Non-pigmented ciliary epithelial cell (primary cell): ENCODE measurements at regions not wholly inside any gene's neighbourhood (a gene's known extent, or its start where the extent isn't known, plus 50 kb on each side); places are given as distances from the start of the nearest gene placed in this dataset.
"Not testable (repeated sequence)": the region's sequence is repeated elsewhere in the genome, so short reads cannot be mapped to it uniquely, and the experiment has no call there.

Source experiments
- DNase-seq: peaks from one replicate; pipeline ENCODE4 v3.0.0-alpha.2; 2010; ENCODE audit warnings: low read depth

DNA sequence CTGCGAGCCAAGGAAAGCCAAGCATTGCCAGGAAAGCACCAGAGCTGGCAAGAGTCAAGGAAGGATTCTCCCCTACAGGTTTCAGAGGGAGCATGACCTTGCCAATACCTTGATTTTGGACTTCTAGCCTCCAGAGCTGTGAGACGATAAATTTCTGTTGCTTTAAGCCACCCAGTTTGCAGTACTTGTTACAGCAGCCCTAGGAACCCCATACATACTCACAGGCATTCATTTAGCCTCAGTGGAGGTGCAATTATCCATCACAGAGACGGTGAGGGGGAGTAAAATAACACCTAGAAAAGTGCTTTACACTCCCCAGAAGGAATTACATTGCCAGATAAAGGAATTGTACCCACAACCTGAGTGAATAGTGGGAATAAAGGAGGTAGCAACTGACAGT lies 167.4 kb upstream of the NFIA start:
- DNase-seq = no peak

- DNase-seq = not testable (repeated sequence)
Measured at GRCh38 chr1:60913708-60914107, 168.7 kb upstream of the NFIA start.

GRCh38 chr1:60913039-60913438 lies 169.3 kb upstream of the NFIA start:
- DNase-seq = no peak

GRCh38 chr1:60911966-60912697 lies 170.2 kb upstream of the NFIA start:
- no peak for DNase-seq

- DNase-seq = no peak
Measured at GRCh38 chr1:60908159-60908558, 174.2 kb upstream of the NFIA start.

- no peak for DNase-seq
Measured at GRCh38 chr1:60906526-60906925, 175.8 kb upstream of the NFIA start.

DNA sequence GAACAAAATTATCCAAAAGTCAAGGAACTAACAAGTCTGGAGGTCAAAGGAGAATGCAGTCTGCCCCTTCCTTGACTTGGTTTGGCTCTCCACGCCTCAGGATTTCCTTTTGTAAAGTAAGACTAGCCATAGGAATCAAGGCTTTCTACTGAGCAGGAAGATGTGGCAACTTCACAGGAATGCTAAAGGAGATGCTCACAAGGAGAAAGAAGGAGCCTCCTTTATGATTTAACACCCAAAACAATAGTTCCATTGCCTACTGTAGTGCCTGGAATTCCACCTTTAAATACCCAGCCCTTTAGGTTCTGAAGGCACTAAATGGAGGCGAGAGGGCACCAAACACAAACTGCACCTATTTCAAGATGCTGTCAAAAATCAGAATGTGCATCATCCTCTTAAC lies 176.3 kb upstream of the NFIA start:
- no peak for DNase-seq

DNA sequence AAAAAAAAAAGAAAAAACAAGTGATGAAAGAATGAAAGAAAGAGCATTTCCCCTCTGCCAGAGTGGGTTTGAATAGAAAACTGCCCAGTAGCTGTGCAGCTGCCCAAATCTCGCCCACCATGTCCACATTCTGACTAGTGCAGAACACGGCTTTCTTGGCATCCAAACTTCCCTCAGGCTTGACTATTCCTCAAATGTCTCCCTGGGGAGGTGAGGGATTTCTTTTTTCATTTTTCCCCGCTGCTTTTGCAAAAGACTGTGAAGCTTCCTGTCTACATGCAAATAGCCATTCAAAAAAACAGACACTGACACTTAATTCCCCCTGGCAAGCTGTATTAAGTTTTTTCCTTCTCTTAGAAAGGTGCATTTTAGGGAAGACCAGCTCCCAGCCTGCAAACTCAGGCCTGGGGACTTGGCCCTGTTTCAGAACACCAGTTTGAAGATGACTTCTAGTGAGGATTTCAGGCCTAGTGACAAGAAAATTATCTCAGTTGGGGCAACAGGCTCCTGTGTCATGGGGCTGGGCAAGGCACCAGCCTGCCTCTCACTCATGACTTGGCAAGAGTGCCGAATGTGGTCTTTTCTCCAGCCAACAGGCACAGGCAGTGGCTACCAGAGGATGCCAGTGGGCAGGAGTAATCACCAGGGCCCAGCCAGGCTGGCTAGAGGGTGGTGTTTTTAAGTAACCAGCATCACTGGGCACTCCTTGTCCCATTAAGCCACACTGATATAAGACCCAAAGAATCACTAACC lies 178.1 kb upstream of the NFIA start:
- DNase-seq = no peak

GRCh38 chr1:60903591-60903990 lies 178.8 kb upstream of the NFIA start:
- no peak for DNase-seq

- no peak for DNase-seq
Measured at GRCh38 chr1:60899464-60899863, 182.9 kb upstream of the NFIA start.

DNA sequence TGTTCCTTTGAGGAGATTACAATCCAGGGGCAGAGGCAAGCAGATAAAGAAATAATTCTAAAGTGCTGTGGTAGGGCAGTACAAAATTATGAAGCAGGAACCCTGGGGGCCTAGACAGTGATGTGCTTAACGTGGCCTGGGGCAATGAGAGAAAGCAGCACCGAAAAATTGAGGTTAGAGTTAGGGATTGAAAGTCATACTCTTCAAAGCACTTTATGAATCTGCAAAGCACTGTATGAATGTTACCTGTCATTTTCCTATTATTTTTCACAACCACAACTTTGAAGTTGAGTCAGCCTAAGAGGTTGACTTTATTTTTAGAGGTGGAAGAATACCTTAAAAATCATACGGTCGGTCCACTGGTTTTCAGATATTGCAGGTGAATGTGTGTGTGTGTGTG lies 183.4 kb upstream of the NFIA start:
- no peak for DNase-seq

DNA sequence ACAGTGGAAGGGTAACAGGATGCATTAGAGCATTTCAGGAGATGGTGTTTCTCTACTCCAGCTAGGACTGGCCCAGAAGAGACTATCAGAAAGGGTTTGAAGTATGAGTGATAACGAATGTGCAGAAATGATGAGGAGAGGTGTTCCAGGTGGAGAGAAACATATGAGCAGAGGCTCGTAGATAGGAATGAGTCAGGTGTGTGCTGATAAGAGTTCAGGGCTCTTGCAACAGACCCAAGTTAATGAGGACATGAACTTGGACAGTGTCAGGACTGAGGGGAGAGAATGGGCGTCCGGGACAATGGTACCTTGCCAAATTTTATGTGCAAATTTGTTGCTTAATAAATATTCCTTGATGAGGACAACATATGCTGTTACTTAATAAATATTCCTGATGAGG lies 183.9 kb upstream of the NFIA start:
- no peak for DNase-seq

DNA sequence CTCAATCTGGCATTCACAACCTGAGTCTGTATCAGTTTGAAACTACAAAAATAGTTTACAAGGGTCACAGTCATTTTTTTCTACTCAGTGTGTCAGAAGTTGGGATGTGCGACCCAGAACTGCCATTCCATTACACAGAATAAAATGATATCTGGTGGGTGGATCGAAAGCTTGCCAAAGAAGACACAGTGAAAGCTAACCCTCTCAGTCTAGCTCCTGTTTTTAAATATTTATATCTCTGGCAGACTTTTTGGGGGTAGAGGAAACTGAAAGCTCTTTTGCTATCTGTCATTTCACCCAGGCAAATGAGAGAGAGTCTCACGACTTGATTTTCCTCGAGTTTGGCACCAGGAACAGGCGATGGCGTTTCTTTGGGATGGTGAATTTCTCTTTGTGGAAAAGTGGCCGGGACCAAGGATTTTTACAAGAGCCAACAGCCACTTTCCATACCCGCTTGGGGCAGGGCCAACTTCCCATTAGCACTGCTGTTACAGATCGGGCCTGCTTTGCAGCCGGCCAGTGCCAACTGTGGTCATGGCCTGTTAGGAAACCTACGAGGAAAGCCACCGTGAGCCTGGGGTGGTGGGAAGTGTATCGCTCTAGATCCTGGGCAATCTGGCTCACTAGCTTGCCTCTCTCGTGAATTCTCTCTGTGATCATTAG lies 185.5 kb upstream of the NFIA start:
- DNase-seq = no peak

DNA sequence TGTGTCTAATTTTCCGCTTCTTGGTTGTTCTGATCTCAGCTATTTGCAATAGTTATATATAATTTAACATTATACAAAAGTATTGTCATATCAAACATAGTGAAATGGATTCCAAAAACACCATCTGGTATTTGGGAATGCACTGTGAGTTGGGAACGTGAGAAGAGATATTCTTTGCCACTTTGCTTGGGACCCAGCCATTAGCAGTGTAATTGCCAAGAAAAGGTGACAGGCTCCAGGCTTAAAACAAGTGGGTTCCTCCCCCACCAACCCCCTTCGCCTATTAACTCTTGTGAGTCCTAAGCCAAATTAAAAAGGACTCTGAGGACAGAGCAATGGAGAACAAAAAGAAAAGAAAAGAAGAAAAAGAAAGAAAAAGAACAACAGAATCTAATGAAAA lies 186.7 kb upstream of the NFIA start:
- DNase-seq = no peak

DNA sequence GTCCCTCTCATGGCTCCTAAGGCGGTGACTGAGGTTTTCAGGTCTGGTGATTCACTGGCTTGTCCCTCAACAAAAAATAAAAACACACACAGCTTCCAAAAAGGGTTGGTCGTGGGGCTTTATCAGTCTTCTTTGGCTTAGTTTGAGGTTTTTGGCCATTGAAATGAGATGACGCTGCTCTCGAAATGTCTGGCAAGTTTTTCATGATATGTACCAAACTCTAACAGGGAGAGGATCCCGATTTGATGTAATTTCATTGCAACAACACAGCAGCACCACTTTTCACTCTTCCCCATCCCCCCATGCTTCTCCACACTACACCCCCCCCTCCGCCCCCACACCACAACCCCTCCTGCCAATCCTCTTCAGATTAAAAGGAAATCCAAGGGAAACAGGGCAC lies 187.1 kb upstream of the NFIA start:
- DNase-seq = no peak

GRCh38 chr1:60894741-60895140 lies 187.6 kb upstream of the NFIA start:
- no peak for DNase-seq

DNA sequence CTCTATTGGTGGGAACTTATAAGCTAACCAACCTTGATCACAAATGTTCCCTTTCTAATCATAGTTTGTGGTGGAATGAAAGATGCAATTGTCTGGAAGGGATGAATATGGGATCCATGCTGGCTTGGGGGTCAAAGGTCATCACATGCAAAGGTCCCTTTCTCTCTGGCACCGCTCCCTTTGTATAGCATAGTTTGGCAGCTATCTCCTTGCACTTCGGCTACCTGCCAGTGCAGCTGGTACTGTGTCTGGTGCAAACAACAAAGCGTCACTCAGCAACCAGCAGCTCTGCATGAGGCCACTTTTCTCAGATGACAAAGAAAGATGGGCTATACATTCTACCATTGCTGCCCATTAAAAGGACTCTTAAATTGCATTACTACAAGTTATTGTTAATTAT lies 188.2 kb upstream of the NFIA start:
- DNase-seq = no peak

- DNase-seq = no peak
Measured at GRCh38 chr1:60893136-60893930, 189.0 kb upstream of the NFIA start.

DNA sequence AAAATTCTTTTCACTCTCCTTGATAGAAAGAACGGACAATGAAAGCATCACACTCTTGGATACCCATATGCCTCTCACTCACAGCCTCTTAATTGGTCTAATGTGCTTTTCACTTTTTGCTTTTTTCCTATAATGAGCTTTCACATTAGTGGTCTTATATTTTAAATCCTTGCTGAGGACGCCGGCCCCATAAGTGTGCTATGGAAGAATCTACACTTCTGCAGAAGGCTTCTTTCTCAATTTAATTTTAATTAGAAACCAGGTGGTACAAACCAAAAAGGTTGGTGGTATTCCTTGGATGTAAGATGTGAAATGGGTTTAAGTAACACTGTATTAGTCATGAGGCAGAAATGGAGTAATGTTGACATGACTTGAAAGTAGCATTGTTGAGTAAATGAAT lies 190.6 kb upstream of the NFIA start:
- no peak for DNase-seq

DNA sequence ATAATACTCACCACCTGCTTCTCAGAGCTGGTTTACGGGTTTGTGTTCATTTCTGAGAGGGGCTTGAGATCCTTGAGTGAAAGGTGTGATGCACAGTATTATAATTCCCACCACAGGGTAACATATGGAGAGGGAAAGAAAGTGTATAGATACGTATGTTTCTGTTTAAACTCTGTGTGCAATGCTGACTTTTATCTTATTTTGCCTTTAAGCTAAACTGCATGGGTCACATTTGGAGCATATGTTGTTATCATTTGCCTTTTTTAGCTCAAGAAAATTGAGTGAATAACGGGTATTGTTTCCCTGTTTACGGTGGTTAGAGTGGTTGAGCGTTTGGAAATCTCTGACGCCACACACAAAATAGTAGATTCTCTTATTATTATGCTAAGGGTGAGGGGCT lies 191.1 kb upstream of the NFIA start:
- DNase-seq = no peak

GRCh38 chr1:60890664-60891063 lies 191.7 kb upstream of the NFIA start:
- no peak for DNase-seq

GRCh38 chr1:60889709-60890108 lies 192.7 kb upstream of the NFIA start:
- no peak for DNase-seq

- no peak for DNase-seq
Measured at GRCh38 chr1:60888126-60888525, 194.2 kb upstream of the NFIA start.
